ENCODE measurements at regions not wholly inside any gene's neighbourhood (a gene's known extent, or its start where the extent isn't known, plus 50 kb on each side); places are given as distances from the start of the nearest gene placed in this dataset.

- no peak for TF ChIP-seq CTCF (IDR thresholded peaks at IDR 0.05; ENCODE audit: insufficient read depth, low read length, missing control alignments)
- ChIA-PET POLR2A (no interaction called here), CTCF (no interaction called here)
- no peak overlapping the region for H3K4me3 ChIP-seq (ENCODE audit: low read depth, low read length)
- DNase-seq (ENCODE audit: low read depth, low spot score) = no peak
Measured at GRCh38 chr6:84500726-84501125, 263.7 kb downstream of the TBX18 start.

GRCh38 chr6:84498905-84499304 lies 265.5 kb downstream of the TBX18 start:
- TF ChIP-seq CTCF (IDR thresholded peaks at IDR 0.05; ENCODE audit: insufficient read depth, low read length, missing control alignments) = no peak
- DNase-seq (ENCODE audit: low read depth, low spot score) = no peak
- ChIA-PET CTCF (interaction anchor here (1.3 kb wide), 1 partner anchor 14 kb away, joined by 4 read pairs; no protein-coding TSS in a partner anchor), POLR2A (no interaction called here)
- no peak overlapping the region for H3K4me3 ChIP-seq (ENCODE audit: low read depth, low read length)

- no peak overlapping the region for H3K4me3 ChIP-seq (ENCODE audit: low read depth, low read length)
- TF ChIP-seq CTCF (IDR thresholded peaks at IDR 0.05; ENCODE audit: insufficient read depth, low read length, missing control alignments) = no peak
- ChIA-PET POLR2A (no interaction called here), CTCF (interaction anchor here (0.8 to 1.2 kb wide), 4 partner anchors 17 to 282 kb away, joined by 3 to 4 read pairs (median 3); no protein-coding TSS in a partner anchor)
- no peak for DNase-seq (ENCODE audit: low read depth, low spot score)
Measured at GRCh38 chr6:84492241-84493165, 265.1 kb upstream of the CEP162 start.

- CTCF ChIA-PET = no interaction called here
- TF ChIP-seq CTCF (IDR thresholded peaks at IDR 0.05; ENCODE audit: insufficient read depth, low read length, missing control alignments) = no peak
- no peak overlapping the region for H3K4me3 ChIP-seq (ENCODE audit: low read depth, low read length)
- DNase-seq (ENCODE audit: low read depth, low spot score) = no peak
- POLR2A ChIA-PET = no interaction called here
Measured at GRCh38 chr6:84489598-84489997, 262.2 kb upstream of the CEP162 start.

GRCh38 chr6:84486526-84486925 lies 259.1 kb upstream of the CEP162 start:
- TF ChIP-seq CTCF (IDR thresholded peaks at IDR 0.05; ENCODE audit: insufficient read depth, low read length, missing control alignments) = no peak
- CTCF ChIA-PET = no interaction called here
- POLR2A ChIA-PET = no interaction called here
- H3K4me3 ChIP-seq (ENCODE audit: low read depth, low read length) = no peak overlapping the region
- DNase-seq (ENCODE audit: low read depth, low spot score) = no peak

- no peak overlapping the region for H3K4me3 ChIP-seq (ENCODE audit: low read depth, low read length)
- ChIA-PET POLR2A (no interaction called here), CTCF (interaction anchor here (1.2 kb wide), 1 partner anchor 24 kb away, joined by 4 read pairs; no protein-coding TSS in a partner anchor)
- no peak for DNase-seq (ENCODE audit: low read depth, low spot score)
- no peak for TF ChIP-seq CTCF (IDR thresholded peaks at IDR 0.05; ENCODE audit: insufficient read depth, low read length, missing control alignments)
Measured at GRCh38 chr6:84469144-84469543, 241.7 kb upstream of the CEP162 start.

All from AG04449 (cell line).